Osteocyte (in vitro differentiated cells): ENCODE measurements at regions not wholly inside any gene's neighbourhood (a gene's known extent, or its start where the extent isn't known, plus 50 kb on each side); places are given as distances from the start of the nearest gene placed in this dataset.

Source experiments
- DNase-seq: peaks from one replicate; pipeline ENCODE4 v3.0.0; 2021; ENCODE audit warnings: mixed read lengths; ENCODE audit not compliant: unreplicated experiment; ENCODE audit errors: extremely low spot score
- H3K27ac Mint-ChIP-seq: one replicate; pipeline ENCODE4 v1.8.0; 2021; ENCODE audit warnings: mild to moderate bottlenecking, mixed read lengths; ENCODE audit not compliant: unreplicated experiment
- H3K27me3 Mint-ChIP-seq: one replicate; pipeline ENCODE4 v1.8.0; 2021; ENCODE audit warnings: mixed read lengths; ENCODE audit not compliant: unreplicated experiment
- H3K36me3 Mint-ChIP-seq: one replicate; pipeline ENCODE4 v1.8.0; 2021; ENCODE audit warnings: mixed read lengths; ENCODE audit not compliant: unreplicated experiment
- H3K4me1 Mint-ChIP-seq: one replicate; pipeline ENCODE4 v1.8.0; 2021; ENCODE audit warnings: mixed read lengths; ENCODE audit not compliant: unreplicated experiment
- H3K4me3 Mint-ChIP-seq: one replicate; pipeline ENCODE4 v1.8.0; 2021; ENCODE audit warnings: mild to moderate bottlenecking, moderate library complexity, mixed read lengths; ENCODE audit not compliant: unreplicated experiment
- H3K9me3 Mint-ChIP-seq: one replicate; pipeline ENCODE4 v1.8.0; 2021; ENCODE audit warnings: mixed read lengths; ENCODE audit not compliant: unreplicated experiment
- CTCF ChIP-seq: fragments of 200-600 bp; sonication (generic); IDR thresholded peaks from 2 replicates; pipeline ENCODE4 v1.5.0; 2021; ENCODE audit warnings: antibody characterized with exemption, mild to moderate bottlenecking, moderate library complexity

GRCh38 chr4:123591875-123592274 is 195.3 kb downstream of the SPRY1 start:
- Mint-ChIP-seq H3K27me3 (no peaks in the 10 kb centered on the region), H3K27ac (no peak overlapping the region), H3K36me3 (no peaks in the 10 kb centered on the region), H3K9me3 (no peaks in the 10 kb centered on the region), H3K4me1 (peaks cover 24% of the 10 kb centered on the region), H3K4me3 (no peak overlapping the region)
- DNase-seq = no peak
- TF ChIP-seq CTCF = no peak

DNA sequence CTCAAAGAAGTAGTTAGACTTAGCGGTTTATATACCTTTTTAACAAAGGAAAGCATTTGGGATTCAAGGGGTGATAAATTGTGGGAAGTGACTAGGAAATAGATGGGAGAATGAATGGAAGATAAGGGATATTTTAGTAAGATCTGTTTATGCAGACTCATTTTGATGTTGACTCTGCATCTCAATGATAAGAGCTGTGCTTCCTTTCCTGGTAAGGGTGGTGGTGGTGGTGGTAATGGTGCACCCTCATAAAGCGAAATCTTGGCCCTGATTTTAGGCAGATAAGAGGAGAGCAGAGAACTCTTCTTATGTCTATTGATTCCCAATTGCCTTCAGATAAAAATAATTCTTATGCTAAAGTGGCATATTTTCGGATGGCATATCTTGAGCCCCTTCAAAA is 197.1 kb downstream of the SPRY1 start:
- H3K4me3 Mint-ChIP-seq = no peak overlapping the region
- H3K36me3 Mint-ChIP-seq = no peaks in the 10 kb centered on the region
- TF ChIP-seq CTCF = no peak
- peaks cover 2% of the 10 kb centered on the region for H3K27me3 Mint-ChIP-seq
- H3K9me3 Mint-ChIP-seq = no peaks in the 10 kb centered on the region
- no peak for DNase-seq
- peaks cover 13% of the 10 kb centered on the region for H3K4me1 Mint-ChIP-seq
- H3K27ac Mint-ChIP-seq = no peak overlapping the region

DNA sequence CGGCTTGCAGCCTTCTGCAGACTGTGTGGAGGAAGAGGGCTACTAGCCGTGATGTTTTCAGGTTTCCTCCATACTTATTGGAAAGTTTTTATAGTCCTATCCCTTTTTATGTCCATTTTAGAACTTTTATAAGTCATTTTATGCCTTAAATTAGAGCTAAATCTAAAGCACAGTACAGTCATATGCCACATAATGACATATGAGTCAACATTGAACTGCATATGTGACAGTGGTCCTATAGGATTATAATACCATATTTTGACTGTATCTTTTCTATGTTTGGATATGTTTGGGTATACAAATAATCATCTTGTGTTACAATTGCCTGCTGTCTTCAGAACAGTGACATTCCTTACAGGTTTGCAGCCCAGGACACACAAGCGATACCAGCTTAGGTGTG is 200.2 kb downstream of the SPRY1 start:
- Mint-ChIP-seq H3K27me3 (peaks cover 5% of the 10 kb centered on the region), H3K36me3 (no peaks in the 10 kb centered on the region), H3K9me3 (no peaks in the 10 kb centered on the region), H3K4me3 (no peak overlapping the region), H3K4me1 (peaks cover 13% of the 10 kb centered on the region), H3K27ac (no peak overlapping the region)
- TF ChIP-seq CTCF = no peak
- no peak for DNase-seq

DNA sequence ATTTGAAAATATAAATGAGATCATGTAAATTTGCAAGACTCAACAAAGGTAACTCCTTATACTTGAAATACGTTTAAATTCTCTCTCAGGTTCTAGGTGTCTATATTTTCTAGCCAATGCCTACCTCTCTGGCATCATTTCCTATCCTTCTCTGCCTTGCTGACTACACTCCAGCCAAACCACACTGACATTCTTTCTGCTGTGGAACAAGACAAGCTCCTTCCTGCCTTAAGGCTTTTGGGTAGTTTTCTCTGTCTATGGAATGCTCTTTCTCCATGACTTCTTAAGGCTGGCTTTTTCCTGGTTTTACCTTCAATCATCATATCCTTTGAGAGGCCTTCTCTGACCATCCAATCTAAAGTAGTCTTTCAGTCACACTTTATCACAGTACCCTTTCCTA is 201.0 kb downstream of the SPRY1 start:
- H3K4me1 Mint-ChIP-seq = peaks cover 15% of the 10 kb centered on the region
- no peak overlapping the region for H3K27ac Mint-ChIP-seq
- no peaks in the 10 kb centered on the region for H3K36me3 Mint-ChIP-seq
- H3K4me3 Mint-ChIP-seq = no peak overlapping the region
- no peaks in the 10 kb centered on the region for H3K9me3 Mint-ChIP-seq
- DNase-seq = no peak
- peaks cover 5% of the 10 kb centered on the region for H3K27me3 Mint-ChIP-seq
- no peak for TF ChIP-seq CTCF

GRCh38 chr4:123598331-123598730 is 201.7 kb downstream of the SPRY1 start:
- peaks cover 20% of the 10 kb centered on the region for H3K4me1 Mint-ChIP-seq
- no peak for DNase-seq
- no peak for TF ChIP-seq CTCF
- H3K9me3 Mint-ChIP-seq = no peaks in the 10 kb centered on the region
- no peak overlapping the region for H3K27ac Mint-ChIP-seq
- no peaks in the 10 kb centered on the region for H3K36me3 Mint-ChIP-seq
- H3K27me3 Mint-ChIP-seq = peaks cover 5% of the 10 kb centered on the region
- no peak overlapping the region for H3K4me3 Mint-ChIP-seq
